H9 (cell line): ENCODE measurements at regions not wholly inside any gene's neighbourhood (a gene's known extent, or its start where the extent isn't known, plus 50 kb on each side); places are given as distances from the start of the nearest gene placed in this dataset.

ENCODE experiments used
- DNase-seq: peaks from one replicate; pipeline ENCODE4 v3.0.0-alpha.2; 2017
- H2AFZ ChIP-seq: one replicate; pipeline ENCODE4 v1.6.1; 2013; ENCODE audit warnings: mild to moderate bottlenecking, low read length, control low read depth, moderate library complexity
- H2AK5ac ChIP-seq: 2 replicates; pipeline ENCODE4 v1.6.1; 2013; ENCODE audit warnings: low read length, control low read depth, mixed read lengths; ENCODE audit not compliant: insufficient read length
- H2BK120ac ChIP-seq: one replicate; pipeline ENCODE4 v1.6.1; 2013; ENCODE audit warnings: low read depth, mild to moderate bottlenecking, low read length, control low read depth, inconsistent platforms; ENCODE audit not compliant: poor library complexity, severe bottlenecking
- H2BK12ac ChIP-seq: 2 replicates; pipeline ENCODE4 v1.6.1; 2013; ENCODE audit warnings: low read length, control low read depth, mixed read lengths, low read depth; ENCODE audit not compliant: insufficient read length
- H2BK15ac ChIP-seq: 2 replicates; pipeline ENCODE4 v1.6.1; 2013; ENCODE audit warnings: low read depth, low read length, control low read depth
- H2BK20ac ChIP-seq: one replicate; pipeline ENCODE4 v1.6.1; 2013; ENCODE audit warnings: low read depth, mild to moderate bottlenecking, low read length, control low read depth, inconsistent platforms; ENCODE audit not compliant: poor library complexity, severe bottlenecking
- H2BK5ac ChIP-seq: 2 replicates; pipeline ENCODE4 v1.6.1; 2013; ENCODE audit warnings: low read length, control low read depth, mixed read lengths; ENCODE audit not compliant: insufficient read length
- H3K14ac ChIP-seq: 2 replicates; pipeline ENCODE4 v1.6.1; 2013; ENCODE audit warnings: low read length, control low read depth; ENCODE audit not compliant: insufficient read depth
- H3K18ac ChIP-seq: 2 replicates; pipeline ENCODE4 v1.6.1; 2013; ENCODE audit warnings: low read depth, mild to moderate bottlenecking, mixed read lengths, low read length, control low read depth; ENCODE audit not compliant: insufficient read length
- H3K23ac ChIP-seq: 2 replicates; pipeline ENCODE4 v1.6.1; 2013; ENCODE audit warnings: low read length, control low read depth, mixed read lengths, low read depth; ENCODE audit not compliant: insufficient read length
- H3K23me2 ChIP-seq: 2 replicates; pipeline ENCODE4 v1.6.1; 2013; ENCODE audit warnings: low read depth, mild to moderate bottlenecking, mixed read lengths, low read length, control low read depth; ENCODE audit not compliant: insufficient read length, poor library complexity, severe bottlenecking
- H3K27ac ChIP-seq: 2 replicates; pipeline ENCODE4 v1.5.1; 2013; ENCODE audit warnings: low read length, control low read depth, mixed read lengths, low read depth; ENCODE audit not compliant: insufficient read length
- H3K27me3 ChIP-seq: 2 replicates; pipeline ENCODE4 v1.6.1; 2013; ENCODE audit warnings: low read length, control low read depth, inconsistent platforms; ENCODE audit not compliant: insufficient read depth
- H3K4ac ChIP-seq: 2 replicates; pipeline ENCODE4 v1.6.1; 2013; ENCODE audit warnings: low read depth, mild to moderate bottlenecking, control low read depth, inconsistent platforms, low read length, moderate library complexity
- H3K4me1 ChIP-seq: 2 replicates; pipeline ENCODE4 v1.6.1; 2013; ENCODE audit warnings: low read length, control low read depth, inconsistent platforms; ENCODE audit not compliant: insufficient read depth
- H3K4me2 ChIP-seq: 2 replicates; pipeline ENCODE4 v1.6.1; 2013; ENCODE audit warnings: low read length, control low read depth, mixed read lengths; ENCODE audit not compliant: insufficient read length, insufficient read depth
- H3K56ac ChIP-seq: 2 replicates; pipeline ENCODE4 v1.6.1; 2013; ENCODE audit warnings: low read depth, mild to moderate bottlenecking, mixed read lengths, low read length, control low read depth; ENCODE audit not compliant: insufficient read length
- H3K79me1 ChIP-seq: 2 replicates; pipeline ENCODE4 v1.6.1; 2013; ENCODE audit warnings: low read depth, mild to moderate bottlenecking, moderate library complexity, low read length, control low read depth, inconsistent platforms; ENCODE audit not compliant: insufficient read depth, poor library complexity, severe bottlenecking
- H3K79me2 ChIP-seq: 2 replicates; pipeline ENCODE4 v1.6.1; 2013; ENCODE audit warnings: low read length, control low read depth, inconsistent platforms; ENCODE audit not compliant: insufficient read depth
- H3K9ac ChIP-seq: 2 replicates; pipeline ENCODE4 v1.6.1; 2013; ENCODE audit warnings: low read length, control low read depth, mixed read lengths; ENCODE audit not compliant: insufficient read length; ENCODE audit errors: extremely low read depth
- H3K9me3 ChIP-seq: one replicate; pipeline ENCODE4 v1.6.1; 2013; ENCODE audit warnings: low read depth, low read length, inconsistent platforms; ENCODE audit not compliant: control insufficient read depth
- H3T11ph ChIP-seq: one replicate; pipeline ENCODE4 v1.6.1; 2013; ENCODE audit warnings: mild to moderate bottlenecking, low read length, control low read depth, inconsistent platforms
- H4K20me1 ChIP-seq: one replicate; pipeline ENCODE4 v1.6.1; 2013; ENCODE audit not compliant: control insufficient read depth, insufficient read length, insufficient read depth
- H4K5ac ChIP-seq: 2 replicates; pipeline ENCODE4 v1.6.1; 2013; ENCODE audit warnings: low read depth, mild to moderate bottlenecking, mixed read lengths, low read length, control low read depth; ENCODE audit not compliant: insufficient read length
- H4K8ac ChIP-seq: replicated peaks from 2 replicates; pipeline ENCODE4 v1.6.1; 2013; ENCODE audit warnings: low read length, control low read depth, mixed read lengths, low read depth; ENCODE audit not compliant: insufficient read length
- H4K91ac ChIP-seq: 2 replicates; pipeline ENCODE4 v1.6.1; 2013; ENCODE audit warnings: low read depth, mild to moderate bottlenecking, moderate library complexity, mixed read lengths, low read length, control low read depth; ENCODE audit not compliant: insufficient read length
- H3K27ac Mint-ChIP-seq, 3 experiments: 2 replicates in 2 of 3; 3 replicates in 1 of 3; pipeline ENCODE4 v1.8.0; 2020 to 2021; ENCODE audit warnings: mixed read lengths in 3 of 3, mild to moderate bottlenecking in 1 of 3, moderate library complexity in 1 of 3
- H3K27me3 Mint-ChIP-seq: 2 replicates; pipeline ENCODE4 v1.8.0; 2021; ENCODE audit warnings: low read depth, mild to moderate bottlenecking, moderate library complexity, mixed read lengths
- H3K36me3 Mint-ChIP-seq, 3 experiments: 2 replicates in 2 of 3; 3 replicates in 1 of 3; pipeline ENCODE4 v1.8.0; 2020 to 2021; ENCODE audit warnings: low read depth in 3 of 3, mixed read lengths in 3 of 3; ENCODE audit not compliant: insufficient read depth in 1 of 3
- H3K4me1 Mint-ChIP-seq, 2 experiments: 2 replicates each; pipeline ENCODE4 v1.8.0; 2020; ENCODE audit warnings: mixed read lengths in 2 of 2
- H3K4me3 Mint-ChIP-seq, 2 experiments: 2 replicates in 1 of 2; 3 replicates in 1 of 2; pipeline ENCODE4 v1.8.0; 2020 to 2021; ENCODE audit warnings: mild to moderate bottlenecking in 2 of 2, mixed read lengths in 2 of 2, moderate library complexity in 1 of 2
- H3K9me3 Mint-ChIP-seq, 2 experiments: 2 replicates in 1 of 2; 3 replicates in 1 of 2; pipeline ENCODE4 v1.8.0; 2020; ENCODE audit warnings: mild to moderate bottlenecking in 2 of 2, mixed read lengths in 2 of 2, moderate library complexity in 1 of 2
- CTCF ChIP-seq: fragments of 200-600 bp; sonication (generic); conservative IDR thresholded peaks from 3 replicates; pipeline ENCODE4 v1.8.0; 2021; ENCODE audit warnings: antibody characterized with exemption, mild to moderate bottlenecking
- whole genome bisulfite sequencing: extraction: QIAGEN DNeasy Blood & Tissue Kit; methylation state at CpG from one replicate; pipeline ENCODE4 v1.1.7; 2013; ENCODE audit warnings: missing lambda C conversion rate, low lambda C conversion rate, mixed read lengths; ENCODE audit not compliant: insufficient read length; ENCODE audit errors: extremely low coverage; 5-methylcytosine and 5-hydroxymethylcytosine counted together

- H2AFZ ChIP-seq, result no peak overlapping the region
- H2BK5ac ChIP-seq, result no peak overlapping the region
- no peak overlapping the region for H3K56ac ChIP-seq
- Mint-ChIP-seq H3K36me3 (peaks cover 0 to 6% (median 6%) of the 10 kb centered on the region in 3 experiments; a peak in 3 of 7 replicates), H3K4me3 (no peak overlapping the region), H3K27ac (no peak overlapping the region), H3K27me3 (peaks cover 17% of the 10 kb centered on the region), H3K4me1 (no peaks in the 10 kb centered on the region), H3K9me3 (peaks cover 31 to 46% of the 10 kb centered on the region in 2 experiments)
- no peak overlapping the region for H3K23ac ChIP-seq
- no CpG with 5 or more reads among the region's 9 CpGs for WGBS
- no peak overlapping the region for H2BK20ac ChIP-seq
- no peak for TF ChIP-seq CTCF
- H3K4ac ChIP-seq, result no peak overlapping the region
- H3K4me2 ChIP-seq, result no peak overlapping the region
- no peak overlapping the region for H3K9ac ChIP-seq
- H2AK5ac ChIP-seq, result no peak overlapping the region
- no peak overlapping the region for H2BK15ac ChIP-seq
- no peak overlapping the region for H3K14ac ChIP-seq
- no peaks in the 10 kb centered on the region for H3K9me3 ChIP-seq
- no peaks in the 10 kb centered on the region for H4K20me1 ChIP-seq
- no peak overlapping the region for H3K27ac ChIP-seq
- no peak overlapping the region for H2BK120ac ChIP-seq
- H4K8ac ChIP-seq, result no peak overlapping the region
- H4K91ac ChIP-seq, result no peak overlapping the region
- no peaks in the 10 kb centered on the region for H3K79me1 ChIP-seq
- no peak overlapping the region for H2BK12ac ChIP-seq
- no peaks in the 10 kb centered on the region for H3K4me1 ChIP-seq
- no peaks in the 10 kb centered on the region for H3K27me3 ChIP-seq
- no peak for DNase-seq
- no peak overlapping the region for H4K5ac ChIP-seq
- no peaks in the 10 kb centered on the region for H3K23me2 ChIP-seq
- H3K18ac ChIP-seq, result no peak overlapping the region
- no peaks in the 10 kb centered on the region for H3K79me2 ChIP-seq
- no peak overlapping the region for H3T11ph ChIP-seq
These were observed 96.0 kb upstream of the RUFY1 start for GRCh38 chr5:179454356-179454755.
